CD4-positive, alpha-beta T cell treated with Interleukin-15 for 1 hour (primary cell): ENCODE measurements at regions not wholly inside any gene's neighbourhood (a gene's known extent, or its start where the extent isn't known, plus 50 kb on each side); places are given as distances from the start of the nearest gene placed in this dataset.
"Not testable (repeated sequence)": the region's sequence is repeated elsewhere in the genome, so short reads cannot be mapped to it uniquely, and the experiment has no call there.

Source experiments
- DNase-seq: peaks from one replicate; pipeline ENCODE4 v3.0.0-alpha.2; 2020

- DNase-seq: no peak
Observed at GRCh38 chr12:91267039-91267438, 84.4 kb upstream of the DCN start.

- DNase-seq: no peak
Observed at GRCh38 chr12:91264178-91264577, 81.6 kb upstream of the DCN start.

- DNase-seq: no peak
Observed at GRCh38 chr12:91261820-91262676, 79.4 kb upstream of the DCN start.

GRCh38 chr12:91256411-91256810, 73.8 kb upstream of the DCN start:
- no peak for DNase-seq

- no peak for DNase-seq
Observed at GRCh38 chr12:91252341-91252740, 69.7 kb upstream of the DCN start.

- DNase-seq: no peak
Observed at GRCh38 chr12:91250273-91250665, 67.7 kb upstream of the DCN start.

- no peak for DNase-seq
Observed at GRCh38 chr12:91249518-91250272, 67.1 kb upstream of the DCN start.

GRCh38 chr12:91249054-91249453, 66.4 kb upstream of the DCN start:
- no peak for DNase-seq

GRCh38 chr12:91243177-91243576, 60.6 kb upstream of the DCN start:
- not testable (repeated sequence) for DNase-seq

- DNase-seq: no peak
Observed at GRCh38 chr12:91241756-91242155, 59.1 kb upstream of the DCN start.

- no peak for DNase-seq
Observed at GRCh38 chr12:91240386-91241095, 57.9 kb upstream of the DCN start.

GRCh38 chr12:91239481-91239880, 56.9 kb upstream of the DCN start:
- no peak for DNase-seq
